BJ (cell line): ENCODE measurements at regions not wholly inside any gene's neighbourhood (a gene's known extent, or its start where the extent isn't known, plus 50 kb on each side); places are given as distances from the start of the nearest gene placed in this dataset.

ENCODE experiments used
- CTCF ChIA-PET: fragments of 350-600 bp; formaldehyde crosslinking; extraction: SDS; loops from one replicate; lab custom pipeline; 2021; ENCODE audit warnings: antibody characterized with exemption, inconsistent platforms; lab: Yijun Ruan, JAX
- POLR2A ChIA-PET: fragments of 300-600 bp; sonication (Branson Sonifier 250); formaldehyde crosslinking; extraction: SDS; loops from one replicate; lab custom pipeline; 2021; ENCODE audit warnings: antibody characterized with exemption; lab: Charles Lee
- DNase-seq: peaks from one replicate; pipeline ENCODE4 v3.0.0-alpha.2; 2011; ENCODE audit warnings: low read depth
- H3K27me3 ChIP-seq: 2 replicates; pipeline ENCODE4 v1.6.0; 2011; ENCODE audit warnings: low read length; ENCODE audit not compliant: control insufficient read depth, insufficient read depth
- H3K36me3 ChIP-seq: 2 replicates; pipeline ENCODE4 v1.5.1; 2011; ENCODE audit warnings: low read length; ENCODE audit not compliant: control insufficient read depth, insufficient read depth
- H3K4me3 ChIP-seq: 2 replicates; pipeline ENCODE4 v1.5.1; 2011; ENCODE audit warnings: low read depth, mild to moderate bottlenecking, control low read depth, low read length
- TF ChIP-seq, protein P1 (sequence below): IDR thresholded peaks from 2 replicates; pipeline ENCODE4 v1.5.1; 2011; ENCODE audit warnings: low read depth, mild to moderate bottlenecking, control low read depth, inconsistent platforms, low read length, moderate library complexity; ENCODE audit not compliant: insufficient read depth

DNA sequence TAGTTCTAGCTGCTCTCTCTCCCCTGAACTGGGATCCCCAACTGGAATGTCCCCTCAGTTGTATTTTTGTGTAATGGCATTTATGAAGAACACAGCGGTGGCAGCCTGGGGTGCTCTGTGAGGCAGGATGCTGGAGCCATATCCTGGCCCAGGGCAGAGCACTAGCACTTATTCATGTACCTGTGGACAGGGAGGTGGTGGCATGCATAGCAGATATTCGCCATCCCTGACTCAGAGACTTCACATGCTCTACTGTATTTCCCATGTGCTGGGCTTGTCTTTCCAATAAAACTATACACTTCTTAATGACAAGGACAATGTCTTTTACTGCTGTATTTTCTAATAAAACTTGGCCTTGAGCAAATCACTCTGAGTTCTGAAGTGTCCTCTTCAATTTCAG, 125.3 kb downstream of the ADAMTS15 start:
- TF ChIP-seq, protein P1, sequence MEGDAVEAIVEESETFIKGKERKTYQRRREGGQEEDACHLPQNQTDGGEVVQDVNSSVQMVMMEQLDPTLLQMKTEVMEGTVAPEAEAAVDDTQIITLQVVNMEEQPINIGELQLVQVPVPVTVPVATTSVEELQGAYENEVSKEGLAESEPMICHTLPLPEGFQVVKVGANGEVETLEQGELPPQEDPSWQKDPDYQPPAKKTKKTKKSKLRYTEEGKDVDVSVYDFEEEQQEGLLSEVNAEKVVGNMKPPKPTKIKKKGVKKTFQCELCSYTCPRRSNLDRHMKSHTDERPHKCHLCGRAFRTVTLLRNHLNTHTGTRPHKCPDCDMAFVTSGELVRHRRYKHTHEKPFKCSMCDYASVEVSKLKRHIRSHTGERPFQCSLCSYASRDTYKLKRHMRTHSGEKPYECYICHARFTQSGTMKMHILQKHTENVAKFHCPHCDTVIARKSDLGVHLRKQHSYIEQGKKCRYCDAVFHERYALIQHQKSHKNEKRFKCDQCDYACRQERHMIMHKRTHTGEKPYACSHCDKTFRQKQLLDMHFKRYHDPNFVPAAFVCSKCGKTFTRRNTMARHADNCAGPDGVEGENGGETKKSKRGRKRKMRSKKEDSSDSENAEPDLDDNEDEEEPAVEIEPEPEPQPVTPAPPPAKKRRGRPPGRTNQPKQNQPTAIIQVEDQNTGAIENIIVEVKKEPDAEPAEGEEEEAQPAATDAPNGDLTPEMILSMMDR, result no peak
- ChIA-PET POLR2A (no interaction called here), CTCF (no interaction called here)
- Histone ChIP-seq H3K27me3 (no peaks in the 10 kb centered on the region), H3K4me3 (no peak overlapping the region), H3K36me3 (no peaks in the 10 kb centered on the region)
- DNase-seq, result no peak

DNA sequence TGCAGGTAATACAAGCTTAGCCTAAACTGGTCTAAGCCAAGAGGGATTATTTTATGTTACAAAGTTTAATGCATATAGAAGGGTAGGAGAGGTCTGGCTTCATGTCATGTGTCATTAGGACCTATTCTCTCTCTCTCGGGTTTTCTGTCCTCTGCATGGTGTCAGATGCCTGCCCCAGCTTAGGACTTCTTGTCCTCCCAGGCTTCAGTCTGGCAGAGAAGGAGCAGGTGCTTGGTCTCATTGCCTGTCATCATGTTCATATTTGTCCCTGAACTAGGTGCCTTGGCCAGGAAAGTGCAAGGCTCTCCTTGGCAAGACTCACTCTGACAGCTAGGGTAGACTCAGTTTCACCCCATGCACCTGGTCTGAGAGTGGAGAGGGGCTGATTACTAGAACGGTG, 126.3 kb downstream of the ADAMTS15 start:
- DNase-seq, result no peak
- Histone ChIP-seq H3K36me3 (no peaks in the 10 kb centered on the region), H3K4me3 (no peak overlapping the region), H3K27me3 (no peaks in the 10 kb centered on the region)
- TF ChIP-seq, protein P1, result no peak
- ChIA-PET POLR2A (no interaction called here), CTCF (no interaction called here)

GRCh38 chr11:130576146-130576545, 127.7 kb downstream of the ADAMTS15 start:
- Histone ChIP-seq H3K27me3 (no peaks in the 10 kb centered on the region), H3K36me3 (no peaks in the 10 kb centered on the region), H3K4me3 (no peak overlapping the region)
- CTCF ChIA-PET, result no interaction called here
- TF ChIP-seq, protein P1, result no peak
- no peak for DNase-seq
- POLR2A ChIA-PET, result no interaction called here

GRCh38 chr11:130578738-130579368, 130.4 kb downstream of the ADAMTS15 start:
- Histone ChIP-seq H3K4me3 (no peak overlapping the region), H3K36me3 (no peaks in the 10 kb centered on the region), H3K27me3 (no peaks in the 10 kb centered on the region)
- DNase-seq, result no peak
- CTCF ChIA-PET, result no interaction called here
- POLR2A ChIA-PET, result no interaction called here
- TF ChIP-seq, protein P1, result no peak

GRCh38 chr11:130580372-130580771, 131.9 kb downstream of the ADAMTS15 start:
- ChIA-PET CTCF (no interaction called here), POLR2A (no interaction called here)
- no peaks in the 10 kb centered on the region for H3K27me3 ChIP-seq
- peak; percentile 65 for DNase-seq
- H3K36me3 ChIP-seq, result no peaks in the 10 kb centered on the region
- no peak overlapping the region for H3K4me3 ChIP-seq
- TF ChIP-seq, protein P1, result no peak
